OCI-LY3 (cell line): ENCODE measurements at regions not wholly inside any gene's neighbourhood (a gene's known extent, or its start where the extent isn't known, plus 50 kb on each side); places are given as distances from the start of the nearest gene placed in this dataset.

Experiments used
- H2AFZ ChIP-seq: fragments of 200-600, 300-600 bp; shearing (Covaris generic); 2 replicates; pipeline ENCODE4 v1.6.0; 2014; ENCODE audit warnings: antibody characterized with exemption, low read depth, low read length
- H3K27ac ChIP-seq: fragments of 200-600, 300-600 bp; sonication (generic); 2 replicates; pipeline ENCODE4 v1.5.1; 2014; ENCODE audit warnings: mild to moderate bottlenecking, low read length, moderate library complexity, mixed read lengths
- H3K27me3 ChIP-seq: fragments of 200-600, 300-600 bp; sonication (generic); 2 replicates; pipeline ENCODE4 v1.6.1; 2014; ENCODE audit warnings: low read depth, low read length, mixed read lengths
- H3K36me3 ChIP-seq: fragments of 200-600, 300-600 bp; sonication (generic); replicated peaks from 2 replicates; pipeline ENCODE3; 2014; ENCODE audit warnings: low read depth, low read length, mixed read lengths
- H3K4me1 ChIP-seq: fragments of 300-600, 200-600 bp; sonication (generic); 2 replicates; pipeline ENCODE4 v1.6.1; 2014; ENCODE audit warnings: low read length, mixed read lengths
- H3K4me2 ChIP-seq: fragments of 200-600, 300-600 bp; sonication (generic); 2 replicates; pipeline ENCODE4 v1.6.1; 2014; ENCODE audit warnings: low read length, mixed read lengths
- H3K4me3 ChIP-seq: fragments of 300-600, 200-600 bp; sonication (generic); 2 replicates; pipeline ENCODE4 v1.5.1; 2014; ENCODE audit warnings: antibody characterized with exemption, mild to moderate bottlenecking, low read length, moderate library complexity
- H3K79me2 ChIP-seq: fragments of 300-600, 200-600 bp; shearing (Covaris generic); 2 replicates; pipeline ENCODE4 v1.6.1; 2014; ENCODE audit warnings: mild to moderate bottlenecking, low read length, mixed read lengths
- H3K9ac ChIP-seq: fragments of 300-600, 200-600 bp; shearing (Covaris generic); 2 replicates; pipeline ENCODE4 v1.6.0; 2014; ENCODE audit warnings: mild to moderate bottlenecking, low read length, moderate library complexity
- H3K9me3 ChIP-seq: fragments of 200-600, 300-600 bp; shearing (Covaris generic); 2 replicates; pipeline ENCODE4 v1.6.1; 2014; ENCODE audit warnings: low read length, mixed read lengths; ENCODE audit not compliant: insufficient read depth
- H4K20me1 ChIP-seq: fragments of 200-600, 300-600 bp; sonication (generic); 2 replicates; pipeline ENCODE4 v1.6.1; 2016; ENCODE audit warnings: low read length, mixed read lengths; ENCODE audit not compliant: insufficient read depth
- EZH2phosphoT487 ChIP-seq: fragments of 200-600 bp; shearing (Covaris generic); IDR thresholded peaks from 2 replicates; pipeline ENCODE4 v1.6.1; 2018; ENCODE audit warnings: antibody characterized with exemption, mixed run types, low read depth
- TF ChIP-seq, protein P1 (sequence below): fragments of 200-600, 300-600 bp; sonication (generic); IDR thresholded peaks from 2 replicates; pipeline ENCODE4 v1.5.1; 2014; ENCODE audit warnings: antibody characterized with exemption, low read length, low read depth

DNA sequence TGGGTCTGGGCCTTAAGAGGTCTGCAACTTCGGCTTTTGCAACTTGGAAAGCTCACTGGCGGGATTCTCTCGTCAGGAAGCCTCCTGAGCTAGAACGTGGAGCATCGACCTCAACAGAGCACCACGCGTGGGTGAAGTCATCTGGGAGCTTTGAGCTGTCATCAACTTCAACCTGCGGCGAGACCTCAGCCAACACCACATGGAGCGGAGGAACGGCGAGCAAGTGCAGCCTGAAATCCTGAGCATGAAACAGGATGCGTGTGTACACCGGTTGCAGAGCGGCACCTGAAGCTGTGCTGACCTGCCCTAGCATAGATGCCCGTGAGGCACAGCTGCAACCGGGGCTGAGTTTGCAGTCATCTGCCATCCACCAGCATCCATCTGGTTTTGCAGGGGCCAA lies 295.7 kb upstream of the SHH start:
- Histone ChIP-seq H3K9ac (no peak overlapping the region), H3K27me3 (no peaks in the 10 kb centered on the region), H4K20me1 (no peaks in the 10 kb centered on the region), H3K4me2 (no peak overlapping the region), H3K27ac (no peak overlapping the region), H3K79me2 (no peaks in the 10 kb centered on the region), H3K9me3 (no peaks in the 10 kb centered on the region), H3K4me1 (no peaks in the 10 kb centered on the region), H3K4me3 (no peak overlapping the region), H3K36me3 (no peaks in the 10 kb centered on the region), H2AFZ (no peak overlapping the region)
- TF ChIP-seq EZH2phosphoT487: no peak
- TF ChIP-seq, protein P1, sequence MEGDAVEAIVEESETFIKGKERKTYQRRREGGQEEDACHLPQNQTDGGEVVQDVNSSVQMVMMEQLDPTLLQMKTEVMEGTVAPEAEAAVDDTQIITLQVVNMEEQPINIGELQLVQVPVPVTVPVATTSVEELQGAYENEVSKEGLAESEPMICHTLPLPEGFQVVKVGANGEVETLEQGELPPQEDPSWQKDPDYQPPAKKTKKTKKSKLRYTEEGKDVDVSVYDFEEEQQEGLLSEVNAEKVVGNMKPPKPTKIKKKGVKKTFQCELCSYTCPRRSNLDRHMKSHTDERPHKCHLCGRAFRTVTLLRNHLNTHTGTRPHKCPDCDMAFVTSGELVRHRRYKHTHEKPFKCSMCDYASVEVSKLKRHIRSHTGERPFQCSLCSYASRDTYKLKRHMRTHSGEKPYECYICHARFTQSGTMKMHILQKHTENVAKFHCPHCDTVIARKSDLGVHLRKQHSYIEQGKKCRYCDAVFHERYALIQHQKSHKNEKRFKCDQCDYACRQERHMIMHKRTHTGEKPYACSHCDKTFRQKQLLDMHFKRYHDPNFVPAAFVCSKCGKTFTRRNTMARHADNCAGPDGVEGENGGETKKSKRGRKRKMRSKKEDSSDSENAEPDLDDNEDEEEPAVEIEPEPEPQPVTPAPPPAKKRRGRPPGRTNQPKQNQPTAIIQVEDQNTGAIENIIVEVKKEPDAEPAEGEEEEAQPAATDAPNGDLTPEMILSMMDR: no peak

DNA sequence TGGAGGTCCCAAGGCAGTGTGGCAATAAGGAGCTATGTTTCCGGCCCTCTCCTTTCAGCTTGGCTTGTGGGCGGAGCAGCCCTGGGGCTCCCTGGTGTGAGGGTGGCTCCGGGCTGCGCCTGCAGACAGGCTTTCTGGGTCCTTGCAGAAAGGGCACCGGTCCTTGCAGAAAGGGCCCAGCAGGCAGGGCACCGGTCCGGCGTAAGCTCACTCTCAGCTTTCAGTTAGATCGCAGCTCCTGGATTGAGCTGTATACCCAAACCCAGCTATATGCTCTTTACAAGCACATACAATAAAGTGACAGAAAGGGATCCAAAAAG lies 293.8 kb upstream of the SHH start:
- Histone ChIP-seq H3K79me2 (no peaks in the 10 kb centered on the region), H3K9me3 (no peaks in the 10 kb centered on the region), H3K36me3 (no peaks in the 10 kb centered on the region), H3K4me2 (no peak overlapping the region), H2AFZ (no peak overlapping the region), H4K20me1 (no peaks in the 10 kb centered on the region), H3K4me3 (no peak overlapping the region), H3K4me1 (no peaks in the 10 kb centered on the region), H3K27me3 (no peaks in the 10 kb centered on the region), H3K9ac (no peak overlapping the region), H3K27ac (no peak overlapping the region)
- no peak for TF ChIP-seq EZH2phosphoT487
- TF ChIP-seq, protein P1: no peak

DNA sequence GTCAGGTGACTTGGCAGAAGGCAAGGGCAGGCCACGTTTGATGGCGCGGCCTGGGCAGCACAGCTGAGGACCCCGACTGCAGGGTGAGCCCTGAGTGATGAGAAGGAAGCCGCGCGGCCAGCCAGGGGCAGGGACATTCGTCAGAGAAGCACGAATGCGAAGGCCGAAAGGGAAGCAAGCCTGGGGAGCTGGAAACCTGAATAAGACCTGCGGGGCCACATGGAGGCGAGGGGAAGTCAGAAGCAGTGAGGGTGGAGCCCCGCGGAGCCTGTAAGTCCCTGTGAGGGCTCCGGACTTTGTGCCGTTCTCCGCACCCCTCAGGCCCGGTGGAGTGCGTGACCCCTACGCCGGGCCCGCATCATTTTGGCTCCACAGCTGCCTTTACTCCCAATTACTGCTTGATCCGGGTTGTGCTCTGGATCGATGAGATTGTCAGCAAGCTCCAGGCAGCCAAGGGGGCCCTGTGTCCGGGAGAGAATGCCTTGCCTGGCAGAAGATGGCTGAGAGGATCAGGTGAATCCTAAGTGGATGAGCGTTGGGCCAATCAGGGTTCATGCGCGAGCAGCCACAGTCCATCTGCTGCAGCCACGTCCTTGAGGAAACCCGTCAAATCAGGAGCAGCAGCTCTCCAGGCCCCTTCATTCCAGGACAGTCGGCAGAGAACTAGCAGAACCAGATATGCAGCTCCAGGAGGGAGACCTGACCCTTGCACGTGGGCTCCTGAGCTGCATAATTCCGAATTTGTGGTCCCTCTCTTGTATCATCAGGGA lies 293.3 kb upstream of the SHH start:
- no peak overlapping the region for H3K4me2 ChIP-seq
- H3K27me3 ChIP-seq: no peaks in the 10 kb centered on the region
- H4K20me1 ChIP-seq: no peaks in the 10 kb centered on the region
- no peaks in the 10 kb centered on the region for H3K79me2 ChIP-seq
- H3K9ac ChIP-seq: no peak overlapping the region
- no peak overlapping the region for H2AFZ ChIP-seq
- no peak for TF ChIP-seq EZH2phosphoT487
- TF ChIP-seq, protein P1: no peak
- no peaks in the 10 kb centered on the region for H3K4me1 ChIP-seq
- no peaks in the 10 kb centered on the region for H3K9me3 ChIP-seq
- H3K36me3 ChIP-seq: no peaks in the 10 kb centered on the region
- no peak overlapping the region for H3K4me3 ChIP-seq
- H3K27ac ChIP-seq: no peak overlapping the region

- TF ChIP-seq EZH2phosphoT487: no peak
- TF ChIP-seq, protein P1: no peak
- H2AFZ ChIP-seq: no peak overlapping the region
- no peak overlapping the region for H3K4me2 ChIP-seq
- no peak overlapping the region for H3K4me3 ChIP-seq
- no peaks in the 10 kb centered on the region for H3K27me3 ChIP-seq
- H3K9me3 ChIP-seq: no peaks in the 10 kb centered on the region
- H3K79me2 ChIP-seq: no peaks in the 10 kb centered on the region
- no peaks in the 10 kb centered on the region for H3K4me1 ChIP-seq
- H3K9ac ChIP-seq: no peak overlapping the region
- H4K20me1 ChIP-seq: no peaks in the 10 kb centered on the region
- H3K36me3 ChIP-seq: no peaks in the 10 kb centered on the region
- H3K27ac ChIP-seq: no peak overlapping the region
These were observed 292.5 kb upstream of the SHH start for GRCh38 chr7:156104501-156105336.
